ENCODE measurements at regions not wholly inside any gene's neighbourhood (a gene's known extent, or its start where the extent isn't known, plus 50 kb on each side); places are given as distances from the start of the nearest gene placed in this dataset.

DNA sequence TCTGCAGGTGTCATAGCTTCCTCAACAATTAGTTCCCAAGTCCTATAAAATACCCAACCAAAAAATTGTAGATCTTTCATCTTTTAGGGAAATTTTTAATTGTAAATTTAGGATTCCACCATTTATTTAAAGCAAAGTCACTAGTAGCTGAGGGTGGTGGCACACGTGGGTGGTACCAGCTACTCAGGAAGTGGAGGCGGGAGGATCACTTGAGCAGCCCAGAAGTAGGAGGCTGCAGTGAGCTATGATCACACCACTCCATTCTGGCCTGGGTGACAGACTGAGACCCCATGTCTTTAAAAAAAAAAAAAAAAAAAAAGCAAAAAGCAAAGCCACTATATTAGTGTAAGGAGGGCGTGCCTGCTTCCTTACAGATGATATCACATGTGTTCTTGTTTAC is 60.3 kb upstream of the GREB1L start:
- no peak overlapping the region for H3K4me3 ChIP-seq
- H3K9ac ChIP-seq, result no peak overlapping the region
- no peaks in the 10 kb centered on the region for H3K27me3 ChIP-seq

DNA sequence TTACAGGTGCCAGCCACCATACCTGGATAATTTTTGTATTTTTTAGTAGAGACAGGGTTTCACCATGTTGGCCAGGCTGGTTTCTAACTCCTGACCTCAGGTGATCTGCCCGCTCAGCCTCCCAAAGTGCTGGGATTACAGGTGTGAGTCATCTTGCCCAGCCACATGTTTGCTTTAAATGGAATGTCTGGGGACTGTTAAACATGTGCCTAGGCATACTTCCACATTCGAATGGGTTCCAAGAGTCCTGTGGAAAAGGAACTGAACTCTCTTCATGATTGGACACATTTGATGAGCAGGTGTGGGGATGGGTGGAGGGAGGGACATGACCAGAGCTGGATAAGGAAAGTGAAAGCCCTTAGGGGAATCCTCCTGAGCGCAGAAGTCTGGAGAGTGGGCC is 58.4 kb upstream of the GREB1L start:
- Histone ChIP-seq H4K20me1 (no peaks in the 10 kb centered on the region), H3K4me1 (peaks cover 0 to 15% (median 8%) of the 10 kb centered on the region in 10 experiments; a peak in 10 of 20 replicates), H3K27ac (no peak overlapping the region), H3K9ac (no peak overlapping the region), H3K27me3 (no peaks in the 10 kb centered on the region), H3K4me2 (no peak overlapping the region), H3K9me3 (replicated peaks in 1 of 11) (no peaks in the 10 kb centered on the region), H3K4me3 (no peak overlapping the region), H3K36me3 (no peaks in the 10 kb centered on the region)
- no peak for TF ChIP-seq Cebpa-rat (IDR thresholded peaks at IDR 0.05)

More for the DNA sequence above, 60.3 kb upstream of the GREB1L start:
- no peak for TF ChIP-seq Cebpa-rat (IDR thresholded peaks at IDR 0.05)
- no peaks in the 10 kb centered on the region for H3K9me3 ChIP-seq (replicated peaks in 1 of 11)
- no peak overlapping the region for H3K27ac ChIP-seq
- peak overlapping the region in 6 of 11 experiments; percentile 20 to 62 (median 42); a peak in 9 of 22 replicates for H3K4me2 ChIP-seq
- peaks cover 0 to 18% (median 8%) of the 10 kb centered on the region in 10 experiments; a peak in 10 of 20 replicates for H3K4me1 ChIP-seq
- no peaks in the 10 kb centered on the region for H4K20me1 ChIP-seq
- H3K36me3 ChIP-seq, result no peaks in the 10 kb centered on the region

DNA sequence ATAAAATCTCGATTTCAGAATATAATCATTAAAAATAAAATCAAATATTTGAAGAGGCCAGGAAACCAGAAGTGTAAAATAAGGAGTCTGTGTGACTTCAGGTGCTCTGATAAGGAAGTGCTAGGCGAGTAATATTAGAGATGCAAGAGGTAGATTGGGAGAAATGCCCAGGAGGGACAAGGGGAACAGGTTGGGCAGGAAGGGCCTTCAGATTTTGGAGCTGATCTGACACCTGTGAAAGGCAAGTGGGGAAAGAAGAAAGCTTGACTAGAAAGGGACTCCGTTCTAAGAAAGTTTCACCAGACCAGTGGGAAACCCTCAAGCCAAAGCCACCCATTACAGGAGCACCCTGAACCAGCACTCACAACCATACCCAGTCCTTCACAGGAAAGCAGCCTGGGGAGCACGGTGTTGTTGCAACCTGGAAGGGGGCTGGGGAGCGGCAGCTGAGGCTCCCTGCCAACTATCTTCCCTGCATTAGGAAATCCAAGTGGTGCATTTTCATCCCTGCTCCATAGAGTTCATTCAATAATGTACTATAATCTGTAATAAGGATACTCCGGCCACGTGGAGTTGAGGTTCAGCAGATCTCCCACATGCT is 57.5 kb upstream of the GREB1L start:
- Histone ChIP-seq H3K27me3 (no peaks in the 10 kb centered on the region), H3K9me3 (replicated peaks in 1 of 11) (no peaks in the 10 kb centered on the region), H3K4me1 (peaks cover 0 to 15% (median 8%) of the 10 kb centered on the region in 10 experiments; a peak in 10 of 20 replicates), H3K4me2 (no peak overlapping the region), H4K20me1 (no peaks in the 10 kb centered on the region), H3K9ac (no peak overlapping the region), H3K36me3 (no peaks in the 10 kb centered on the region), H3K27ac (no peak overlapping the region), H3K4me3 (no peak overlapping the region)
- TF ChIP-seq Cebpa-rat (IDR thresholded peaks at IDR 0.05), result no peak

DNA sequence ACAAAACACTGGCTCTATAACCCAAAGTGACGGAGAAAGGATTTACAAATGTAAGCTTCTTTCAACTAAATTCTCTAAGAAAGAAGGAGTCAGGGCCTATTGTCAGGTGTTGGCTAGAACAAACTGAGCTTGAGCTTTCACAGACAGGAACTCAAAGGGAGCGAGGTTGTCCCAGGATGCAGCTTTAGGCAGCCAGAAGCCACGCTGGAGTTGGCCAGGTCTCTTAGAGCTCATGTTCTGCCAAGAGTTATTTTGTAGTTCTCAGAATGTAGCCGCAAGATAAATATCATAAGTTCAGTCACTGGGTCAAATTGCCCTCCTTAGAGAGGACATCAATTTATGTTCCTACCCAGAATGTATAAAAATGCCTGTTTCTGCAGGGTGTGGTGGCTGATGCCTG is 54.1 kb upstream of the GREB1L start:
- H3K4me1 ChIP-seq, result no peaks in the 10 kb centered on the region
- no peaks in the 10 kb centered on the region for H3K9me3 ChIP-seq (replicated peaks in 1 of 11)
- H3K27ac ChIP-seq, result no peak overlapping the region
- no peak overlapping the region for H3K4me3 ChIP-seq
- H3K36me3 ChIP-seq, result no peaks in the 10 kb centered on the region
- TF ChIP-seq Cebpa-rat (IDR thresholded peaks at IDR 0.05), result no peak
- H4K20me1 ChIP-seq, result no peaks in the 10 kb centered on the region
- H3K27me3 ChIP-seq, result no peaks in the 10 kb centered on the region
- H3K9ac ChIP-seq, result no peak overlapping the region
- H3K4me2 ChIP-seq, result no peak overlapping the region

DNA sequence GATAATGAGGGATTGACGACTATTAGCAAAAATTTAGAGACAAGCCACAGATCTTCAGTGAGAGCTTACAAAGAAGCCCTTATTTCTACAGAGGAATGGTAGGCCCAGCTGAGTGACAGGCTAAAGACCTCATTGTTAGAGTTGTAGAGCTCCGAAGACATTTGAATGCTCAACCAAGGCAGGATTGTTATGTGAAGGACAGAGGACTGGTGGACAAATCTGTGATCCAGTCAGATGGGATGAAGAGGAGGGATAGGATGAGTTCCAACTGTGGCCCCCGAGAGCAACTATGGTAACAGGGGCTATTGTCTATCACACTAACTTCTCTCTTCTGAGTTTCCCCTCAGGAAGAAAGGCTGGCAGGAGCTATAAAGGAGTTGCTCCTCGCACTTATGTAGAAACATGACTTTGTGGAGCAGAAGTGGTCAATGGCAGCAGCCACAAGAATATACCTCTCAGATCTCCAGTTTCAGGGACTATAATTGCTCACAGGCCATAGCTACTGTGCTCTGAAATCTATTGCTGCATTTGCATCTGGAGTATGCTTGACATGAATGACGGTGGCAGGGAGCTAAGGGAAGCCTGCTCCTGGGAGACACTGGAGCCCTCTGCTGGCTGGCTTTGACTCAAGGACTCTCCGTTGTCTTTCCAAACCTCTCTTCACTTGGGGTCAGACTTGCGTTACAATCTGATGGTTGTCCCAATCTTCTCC is 50.3 kb upstream of the GREB1L start:
- Histone ChIP-seq H3K4me1 (no peaks in the 10 kb centered on the region), H3K27me3 (no peaks in the 10 kb centered on the region), H3K9me3 (replicated peaks in 1 of 11) (no peaks in the 10 kb centered on the region), H4K20me1 (no peaks in the 10 kb centered on the region), H3K9ac (no peak overlapping the region), H3K4me3 (no peak overlapping the region), H3K36me3 (no peaks in the 10 kb centered on the region), H3K4me2 (no peak overlapping the region), H3K27ac (no peak overlapping the region)
- no peak for TF ChIP-seq Cebpa-rat (IDR thresholded peaks at IDR 0.05)
